ENCODE measurements at regions not wholly inside any gene's neighbourhood (a gene's known extent, or its start where the extent isn't known, plus 50 kb on each side); places are given as distances from the start of the nearest gene placed in this dataset.

DNA sequence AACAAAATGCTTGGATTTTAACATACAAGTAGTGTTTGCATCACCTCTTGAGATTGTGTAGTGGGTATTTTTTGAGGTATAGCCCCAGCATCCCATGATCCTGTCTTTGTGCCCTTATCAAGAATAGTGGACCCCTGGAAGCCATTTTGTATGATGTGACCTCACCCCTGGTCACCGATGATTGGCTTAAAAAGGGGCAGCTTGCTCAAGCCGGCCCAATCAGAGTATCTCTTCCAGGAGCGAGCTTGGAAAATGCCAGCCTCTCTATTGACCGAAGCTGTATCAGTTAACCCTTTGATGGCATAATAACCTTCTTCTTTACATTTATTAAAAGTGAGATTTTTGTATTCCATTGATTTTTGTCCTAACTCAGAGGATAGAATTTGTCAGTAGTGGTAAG is 55.5 kb upstream of the FAM20A start:
- no peak for TF ChIP-seq EZH2 (IDR thresholded peaks at IDR 0.05; ENCODE audit: borderline replicate concordance, low read length)
- TF ChIP-seq, protein P1, sequence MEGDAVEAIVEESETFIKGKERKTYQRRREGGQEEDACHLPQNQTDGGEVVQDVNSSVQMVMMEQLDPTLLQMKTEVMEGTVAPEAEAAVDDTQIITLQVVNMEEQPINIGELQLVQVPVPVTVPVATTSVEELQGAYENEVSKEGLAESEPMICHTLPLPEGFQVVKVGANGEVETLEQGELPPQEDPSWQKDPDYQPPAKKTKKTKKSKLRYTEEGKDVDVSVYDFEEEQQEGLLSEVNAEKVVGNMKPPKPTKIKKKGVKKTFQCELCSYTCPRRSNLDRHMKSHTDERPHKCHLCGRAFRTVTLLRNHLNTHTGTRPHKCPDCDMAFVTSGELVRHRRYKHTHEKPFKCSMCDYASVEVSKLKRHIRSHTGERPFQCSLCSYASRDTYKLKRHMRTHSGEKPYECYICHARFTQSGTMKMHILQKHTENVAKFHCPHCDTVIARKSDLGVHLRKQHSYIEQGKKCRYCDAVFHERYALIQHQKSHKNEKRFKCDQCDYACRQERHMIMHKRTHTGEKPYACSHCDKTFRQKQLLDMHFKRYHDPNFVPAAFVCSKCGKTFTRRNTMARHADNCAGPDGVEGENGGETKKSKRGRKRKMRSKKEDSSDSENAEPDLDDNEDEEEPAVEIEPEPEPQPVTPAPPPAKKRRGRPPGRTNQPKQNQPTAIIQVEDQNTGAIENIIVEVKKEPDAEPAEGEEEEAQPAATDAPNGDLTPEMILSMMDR (conservative IDR thresholded peaks at IDR 0.05 in 1 of 2, IDR thresholded peaks at IDR 0.05 in 1 of 2; ENCODE audit: extremely low read depth in 1 of 2, insufficient read depth in 1 of 2, low read depth in 1 of 2, low read length in 2 of 2) = no peak

Data from mammary epithelial cell (primary cell).